HL-60 (cell line): ENCODE measurements at regions not wholly inside any gene's neighbourhood (a gene's known extent, or its start where the extent isn't known, plus 50 kb on each side); places are given as distances from the start of the nearest gene placed in this dataset.
"Not testable (repeated sequence)": the region's sequence is repeated elsewhere in the genome, so short reads cannot be mapped to it uniquely, and the experiment has no call there.

Experiments used
- GABPA ChIP-seq: IDR thresholded peaks from 2 replicates; pipeline ENCODE4 v1.6.1; 2012; ENCODE audit warnings: low read depth
- POLR2AphosphoS5 ChIP-seq: IDR thresholded peaks from 2 replicates; pipeline ENCODE4 v1.6.1; 2012; ENCODE audit warnings: low read depth
- SPI1 ChIP-seq: IDR thresholded peaks from 2 replicates; pipeline ENCODE4 v1.6.1; 2012; ENCODE audit warnings: low read depth, mild to moderate bottlenecking, borderline replicate concordance
- TF ChIP-seq, protein P1 (sequence below): IDR thresholded peaks from one replicate; pipeline ENCODE4 v1.5.1; 2011; ENCODE audit warnings: low read length, control low read depth, inconsistent platforms; ENCODE audit not compliant: insufficient read depth
- TF ChIP-seq, protein P2 (sequence below): IDR thresholded peaks from 2 replicates; pipeline ENCODE4 v1.6.1; 2012; ENCODE audit warnings: low read depth; ENCODE audit not compliant: insufficient replicate concordance

DNA sequence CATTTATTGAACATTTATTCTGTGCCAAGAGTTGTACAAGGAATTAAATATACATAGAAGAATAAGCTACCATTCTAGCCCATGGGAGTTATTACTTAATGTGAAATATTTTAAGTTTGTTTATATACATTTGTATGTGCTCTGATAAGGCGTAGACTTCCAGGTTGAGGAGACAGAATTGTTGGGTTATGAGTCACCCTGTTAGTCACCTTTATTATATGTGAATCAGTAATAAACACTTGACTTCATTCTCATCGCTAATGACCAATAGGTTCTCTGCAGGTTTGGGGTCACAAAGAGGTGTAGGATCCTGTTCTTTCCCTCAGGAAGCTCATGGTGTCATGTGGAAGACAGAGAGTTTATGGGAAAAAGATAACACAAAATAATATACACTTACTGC lies 116.9 kb downstream of the SRGAP2 start:
- TF ChIP-seq, protein P1, sequence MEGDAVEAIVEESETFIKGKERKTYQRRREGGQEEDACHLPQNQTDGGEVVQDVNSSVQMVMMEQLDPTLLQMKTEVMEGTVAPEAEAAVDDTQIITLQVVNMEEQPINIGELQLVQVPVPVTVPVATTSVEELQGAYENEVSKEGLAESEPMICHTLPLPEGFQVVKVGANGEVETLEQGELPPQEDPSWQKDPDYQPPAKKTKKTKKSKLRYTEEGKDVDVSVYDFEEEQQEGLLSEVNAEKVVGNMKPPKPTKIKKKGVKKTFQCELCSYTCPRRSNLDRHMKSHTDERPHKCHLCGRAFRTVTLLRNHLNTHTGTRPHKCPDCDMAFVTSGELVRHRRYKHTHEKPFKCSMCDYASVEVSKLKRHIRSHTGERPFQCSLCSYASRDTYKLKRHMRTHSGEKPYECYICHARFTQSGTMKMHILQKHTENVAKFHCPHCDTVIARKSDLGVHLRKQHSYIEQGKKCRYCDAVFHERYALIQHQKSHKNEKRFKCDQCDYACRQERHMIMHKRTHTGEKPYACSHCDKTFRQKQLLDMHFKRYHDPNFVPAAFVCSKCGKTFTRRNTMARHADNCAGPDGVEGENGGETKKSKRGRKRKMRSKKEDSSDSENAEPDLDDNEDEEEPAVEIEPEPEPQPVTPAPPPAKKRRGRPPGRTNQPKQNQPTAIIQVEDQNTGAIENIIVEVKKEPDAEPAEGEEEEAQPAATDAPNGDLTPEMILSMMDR, result not testable (repeated sequence)
- not testable (repeated sequence) for TF ChIP-seq POLR2AphosphoS5, SPI1, GABPA
- TF ChIP-seq, protein P2, sequence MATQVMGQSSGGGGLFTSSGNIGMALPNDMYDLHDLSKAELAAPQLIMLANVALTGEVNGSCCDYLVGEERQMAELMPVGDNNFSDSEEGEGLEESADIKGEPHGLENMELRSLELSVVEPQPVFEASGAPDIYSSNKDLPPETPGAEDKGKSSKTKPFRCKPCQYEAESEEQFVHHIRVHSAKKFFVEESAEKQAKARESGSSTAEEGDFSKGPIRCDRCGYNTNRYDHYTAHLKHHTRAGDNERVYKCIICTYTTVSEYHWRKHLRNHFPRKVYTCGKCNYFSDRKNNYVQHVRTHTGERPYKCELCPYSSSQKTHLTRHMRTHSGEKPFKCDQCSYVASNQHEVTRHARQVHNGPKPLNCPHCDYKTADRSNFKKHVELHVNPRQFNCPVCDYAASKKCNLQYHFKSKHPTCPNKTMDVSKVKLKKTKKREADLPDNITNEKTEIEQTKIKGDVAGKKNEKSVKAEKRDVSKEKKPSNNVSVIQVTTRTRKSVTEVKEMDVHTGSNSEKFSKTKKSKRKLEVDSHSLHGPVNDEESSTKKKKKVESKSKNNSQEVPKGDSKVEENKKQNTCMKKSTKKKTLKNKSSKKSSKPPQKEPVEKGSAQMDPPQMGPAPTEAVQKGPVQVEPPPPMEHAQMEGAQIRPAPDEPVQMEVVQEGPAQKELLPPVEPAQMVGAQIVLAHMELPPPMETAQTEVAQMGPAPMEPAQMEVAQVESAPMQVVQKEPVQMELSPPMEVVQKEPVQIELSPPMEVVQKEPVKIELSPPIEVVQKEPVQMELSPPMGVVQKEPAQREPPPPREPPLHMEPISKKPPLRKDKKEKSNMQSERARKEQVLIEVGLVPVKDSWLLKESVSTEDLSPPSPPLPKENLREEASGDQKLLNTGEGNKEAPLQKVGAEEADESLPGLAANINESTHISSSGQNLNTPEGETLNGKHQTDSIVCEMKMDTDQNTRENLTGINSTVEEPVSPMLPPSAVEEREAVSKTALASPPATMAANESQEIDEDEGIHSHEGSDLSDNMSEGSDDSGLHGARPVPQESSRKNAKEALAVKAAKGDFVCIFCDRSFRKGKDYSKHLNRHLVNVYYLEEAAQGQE, result not testable (repeated sequence)
